ENCODE measurements at regions not wholly inside any gene's neighbourhood (a gene's known extent, or its start where the extent isn't known, plus 50 kb on each side); places are given as distances from the start of the nearest gene placed in this dataset.

GRCh38 chr21:41673071-41673470 is 93.8 kb downstream of the RIPK4 start:
- intact Hi-C loops (cut with micrococcal nuclease; ENCODE audit: unreplicated experiment), result no loop called here
- no TSS peak for BruUV-seq (replicated peaks)
- Histone ChIP-seq H3K9me3 (ENCODE audit: low read length) (no peaks in the 10 kb centered on the region), H2AFZ (ENCODE audit: low read length) (no peak overlapping the region), H3K4me1 (ENCODE audit: insufficient read depth, low read length, poor library complexity, severe bottlenecking) (no peaks in the 10 kb centered on the region), H3K4me3 (ENCODE audit: low read depth, low read length, poor library complexity, severe bottlenecking) (no peak overlapping the region), H4K20me1 (ENCODE audit: insufficient read depth, low read length) (no peaks in the 10 kb centered on the region), H3K27ac (ENCODE audit: low read depth, low read length, poor library complexity, severe bottlenecking) (no peak overlapping the region), H3K4me2 (ENCODE audit: low read length) (no peak overlapping the region), H3K79me2 (ENCODE audit: insufficient read depth, low read depth, low read length) (no peaks in the 10 kb centered on the region), H3K36me3 (ENCODE audit: insufficient read depth, low read length) (no peaks in the 10 kb centered on the region), H3K9me2 (ENCODE audit: insufficient read depth, low read length) (no peaks in the 10 kb centered on the region)
- CTCF ChIA-PET (ENCODE audit: unreplicated experiment), result no interaction called here
- TF ChIP-seq EZH2phosphoT487 (IDR thresholded peaks at IDR 0.05; ENCODE audit: borderline replicate concordance, low read depth, low read length), result no peak
- TF ChIP-seq CTCF (conservative IDR thresholded peaks at IDR 0.05; ENCODE audit: low read length), result no peak
- POLR2A ChIA-PET, result no interaction called here
- no peak for DNase-seq (ENCODE audit: low spot score)

DNA sequence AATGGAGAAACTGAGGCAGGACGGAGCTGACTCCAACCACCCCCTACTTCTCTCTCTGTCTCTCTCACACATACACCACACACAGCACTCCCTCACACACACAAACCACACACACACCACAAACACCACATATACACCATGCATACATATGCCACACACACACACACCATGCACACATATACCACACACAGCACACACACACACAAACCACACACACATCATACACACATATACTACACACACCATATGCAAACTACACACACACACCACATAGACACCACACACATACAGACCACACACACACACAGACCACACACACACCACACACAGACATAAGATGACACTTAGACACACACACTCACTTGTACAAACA is 94.3 kb downstream of the RIPK4 start:
- Histone ChIP-seq H3K9me3 (ENCODE audit: low read length) (no peaks in the 10 kb centered on the region), H4K20me1 (ENCODE audit: insufficient read depth, low read length) (no peaks in the 10 kb centered on the region), H3K4me3 (ENCODE audit: low read depth, low read length, poor library complexity, severe bottlenecking) (no peak overlapping the region), H3K27ac (ENCODE audit: low read depth, low read length, poor library complexity, severe bottlenecking) (no peak overlapping the region), H3K36me3 (ENCODE audit: insufficient read depth, low read length) (no peaks in the 10 kb centered on the region), H2AFZ (ENCODE audit: low read length) (no peak overlapping the region), H3K79me2 (ENCODE audit: insufficient read depth, low read depth, low read length) (no peaks in the 10 kb centered on the region), H3K4me1 (ENCODE audit: insufficient read depth, low read length, poor library complexity, severe bottlenecking) (no peaks in the 10 kb centered on the region), H3K4me2 (ENCODE audit: low read length) (no peak overlapping the region), H3K9me2 (ENCODE audit: insufficient read depth, low read length) (no peaks in the 10 kb centered on the region)
- intact Hi-C loops (cut with micrococcal nuclease; ENCODE audit: unreplicated experiment), result no loop called here
- no TSS peak for BruUV-seq (replicated peaks)
- DNase-seq (ENCODE audit: low spot score), result no peak
- no peak for TF ChIP-seq CTCF (conservative IDR thresholded peaks at IDR 0.05; ENCODE audit: low read length)
- no peak for TF ChIP-seq EZH2phosphoT487 (IDR thresholded peaks at IDR 0.05; ENCODE audit: borderline replicate concordance, low read depth, low read length)
- ChIA-PET CTCF (ENCODE audit: unreplicated experiment) (no interaction called here), POLR2A (no interaction called here)

- H4K20me1 ChIP-seq (ENCODE audit: insufficient read depth, low read length), result no peaks in the 10 kb centered on the region
- no peak for DNase-seq (ENCODE audit: low spot score)
- no peak for TF ChIP-seq CTCF (conservative IDR thresholded peaks at IDR 0.05; ENCODE audit: low read length)
- no peak for TF ChIP-seq EZH2phosphoT487 (IDR thresholded peaks at IDR 0.05; ENCODE audit: borderline replicate concordance, low read depth, low read length)
- H3K9me3 ChIP-seq (ENCODE audit: low read length), result no peaks in the 10 kb centered on the region
- BruUV-seq (replicated peaks), result no TSS peak
- POLR2A ChIA-PET, result no interaction called here
- no peaks in the 10 kb centered on the region for H3K4me1 ChIP-seq (ENCODE audit: insufficient read depth, low read length, poor library complexity, severe bottlenecking)
- no peak overlapping the region for H3K27ac ChIP-seq (ENCODE audit: low read depth, low read length, poor library complexity, severe bottlenecking)
- H3K36me3 ChIP-seq (ENCODE audit: insufficient read depth, low read length), result no peaks in the 10 kb centered on the region
- no peak overlapping the region for H3K4me2 ChIP-seq (ENCODE audit: low read length)
- intact Hi-C loops (cut with micrococcal nuclease; ENCODE audit: unreplicated experiment), result no loop called here
- no peak overlapping the region for H3K4me3 ChIP-seq (ENCODE audit: low read depth, low read length, poor library complexity, severe bottlenecking)
- CTCF ChIA-PET (ENCODE audit: unreplicated experiment), result no interaction called here
- no peak overlapping the region for H2AFZ ChIP-seq (ENCODE audit: low read length)
- no peaks in the 10 kb centered on the region for H3K9me2 ChIP-seq (ENCODE audit: insufficient read depth, low read length)
- no peaks in the 10 kb centered on the region for H3K79me2 ChIP-seq (ENCODE audit: insufficient read depth, low read depth, low read length)
Observed at GRCh38 chr21:41671859-41672542, 94.9 kb downstream of the RIPK4 start.
